GM21619 (cell line): ENCODE measurements at regions not wholly inside any gene's neighbourhood (a gene's known extent, or its start where the extent isn't known, plus 50 kb on each side); places are given as distances from the start of the nearest gene placed in this dataset.
"Not testable (repeated sequence)": the region's sequence is repeated elsewhere in the genome, so short reads cannot be mapped to it uniquely, and the experiment has no call there.

Experiments used
- ATAC-seq: cut with Tn5 transposase; IDR thresholded peaks from one replicate; pipeline ENCODE4 v1.9.1; 2021; ENCODE audit not compliant: unreplicated experiment

- no peak for ATAC-seq
Measured at GRCh38 chr19:31444931-31445330, 95.7 kb upstream of the TSHZ3 start.

GRCh38 chr19:31445406-31445805 is 96.2 kb upstream of the TSHZ3 start:
- no peak for ATAC-seq

- ATAC-seq = no peak
Measured at GRCh38 chr19:31448221-31448657, 99.0 kb upstream of the TSHZ3 start.

GRCh38 chr19:31449379-31449778 is 100.1 kb upstream of the TSHZ3 start:
- ATAC-seq = no peak

- no peak for ATAC-seq
Measured at GRCh38 chr19:31450696-31451095, 101.5 kb upstream of the TSHZ3 start.

GRCh38 chr19:31451686-31452330 is 102.6 kb upstream of the TSHZ3 start:
- no peak for ATAC-seq

- no peak for ATAC-seq
Measured at GRCh38 chr19:31459430-31459829, 110.2 kb upstream of the TSHZ3 start.

- no peak for ATAC-seq
Measured at GRCh38 chr19:31461814-31462539, 112.7 kb upstream of the TSHZ3 start.

- ATAC-seq = no peak
Measured at GRCh38 chr19:31470229-31470939, 121.1 kb upstream of the TSHZ3 start.

GRCh38 chr19:31470952-31471351 is 121.7 kb upstream of the TSHZ3 start:
- no peak for ATAC-seq

- no peak for ATAC-seq
Measured at GRCh38 chr19:31478241-31478640, 129.0 kb upstream of the TSHZ3 start.

- ATAC-seq = no peak
Measured at GRCh38 chr19:31483226-31483857, 134.1 kb upstream of the TSHZ3 start.

- ATAC-seq = not testable (repeated sequence)
Measured at GRCh38 chr19:31484858-31485410, 135.7 kb upstream of the TSHZ3 start.

GRCh38 chr19:31485472-31485871 is 136.2 kb upstream of the TSHZ3 start:
- ATAC-seq = no peak

GRCh38 chr19:31491242-31491641 is 142.0 kb upstream of the TSHZ3 start:
- no peak for ATAC-seq

GRCh38 chr19:31492050-31492449 is 142.8 kb upstream of the TSHZ3 start:
- no peak for ATAC-seq

GRCh38 chr19:31496076-31496475 is 146.8 kb upstream of the TSHZ3 start:
- ATAC-seq = no peak

GRCh38 chr19:31497709-31498108 is 148.5 kb upstream of the TSHZ3 start:
- no peak for ATAC-seq

GRCh38 chr19:31498781-31499180 is 149.5 kb upstream of the TSHZ3 start:
- ATAC-seq = no peak

- ATAC-seq = no peak
Measured at GRCh38 chr19:31499281-31500196, 150.3 kb upstream of the TSHZ3 start.
